ENCODE measurements at regions not wholly inside any gene's neighbourhood (a gene's known extent, or its start where the extent isn't known, plus 50 kb on each side); places are given as distances from the start of the nearest gene placed in this dataset.

GRCh38 chr12:34097213-34097612 lies 74.9 kb downstream of the ALG10 start:
- TF ChIP-seq, protein P1, sequence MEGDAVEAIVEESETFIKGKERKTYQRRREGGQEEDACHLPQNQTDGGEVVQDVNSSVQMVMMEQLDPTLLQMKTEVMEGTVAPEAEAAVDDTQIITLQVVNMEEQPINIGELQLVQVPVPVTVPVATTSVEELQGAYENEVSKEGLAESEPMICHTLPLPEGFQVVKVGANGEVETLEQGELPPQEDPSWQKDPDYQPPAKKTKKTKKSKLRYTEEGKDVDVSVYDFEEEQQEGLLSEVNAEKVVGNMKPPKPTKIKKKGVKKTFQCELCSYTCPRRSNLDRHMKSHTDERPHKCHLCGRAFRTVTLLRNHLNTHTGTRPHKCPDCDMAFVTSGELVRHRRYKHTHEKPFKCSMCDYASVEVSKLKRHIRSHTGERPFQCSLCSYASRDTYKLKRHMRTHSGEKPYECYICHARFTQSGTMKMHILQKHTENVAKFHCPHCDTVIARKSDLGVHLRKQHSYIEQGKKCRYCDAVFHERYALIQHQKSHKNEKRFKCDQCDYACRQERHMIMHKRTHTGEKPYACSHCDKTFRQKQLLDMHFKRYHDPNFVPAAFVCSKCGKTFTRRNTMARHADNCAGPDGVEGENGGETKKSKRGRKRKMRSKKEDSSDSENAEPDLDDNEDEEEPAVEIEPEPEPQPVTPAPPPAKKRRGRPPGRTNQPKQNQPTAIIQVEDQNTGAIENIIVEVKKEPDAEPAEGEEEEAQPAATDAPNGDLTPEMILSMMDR (IDR thresholded peaks at IDR 0.05), result no peak
- Histone ChIP-seq H3K4me1 (no peaks in the 10 kb centered on the region), H3K4me3 (no peak overlapping the region), H3K27me3 (ENCODE audit: low read depth) (no peaks in the 10 kb centered on the region), H3K36me3 (no peaks in the 10 kb centered on the region), H3K27ac (no peak overlapping the region), H3K9me3 (no peaks in the 10 kb centered on the region)
- no peak for ATAC-seq
- DNase-seq, result no peak
- intact Hi-C loops (cut with DNase I), result no loop called here

DNA sequence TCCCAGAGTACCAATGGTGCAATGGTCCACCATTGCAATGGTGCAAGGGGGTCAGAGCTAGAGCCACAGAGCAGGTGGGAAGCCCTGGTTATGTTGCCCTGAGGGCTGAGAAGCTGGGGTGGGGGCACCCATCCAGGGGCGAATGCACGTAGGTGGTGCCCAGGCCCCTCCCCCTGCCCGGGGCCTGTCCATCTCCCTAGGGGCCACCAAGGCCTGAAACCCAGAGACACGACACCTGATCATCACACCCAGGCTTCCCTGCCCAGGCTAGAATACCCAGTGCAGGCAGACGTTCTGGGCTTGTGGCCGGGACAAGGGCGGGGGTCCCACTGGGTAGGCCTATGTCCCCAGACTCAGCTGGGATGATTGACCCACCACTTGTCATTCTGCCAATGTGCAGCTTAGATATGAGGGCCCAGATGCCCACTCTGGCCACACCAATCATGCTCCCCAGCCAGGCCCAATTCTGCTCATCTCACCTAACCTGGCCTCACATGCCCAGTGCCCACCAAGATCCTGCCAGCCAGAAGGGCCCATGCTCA lies 83.2 kb downstream of the ALG10 start:
- H3K27me3 ChIP-seq (ENCODE audit: low read depth), result peaks cover 34% of the 10 kb centered on the region
- TF ChIP-seq, protein P1 (IDR thresholded peaks at IDR 0.05), result no peak
- H3K4me1 ChIP-seq, result no peaks in the 10 kb centered on the region
- intact Hi-C loops (cut with DNase I), result no loop called here
- no peak overlapping the region for H3K27ac ChIP-seq
- no peaks in the 10 kb centered on the region for H3K9me3 ChIP-seq
- peak in 1 of 2 donors; percentile 11 for ATAC-seq
- no peak for DNase-seq
- H3K36me3 ChIP-seq, result no peaks in the 10 kb centered on the region
- H3K4me3 ChIP-seq, result no peak overlapping the region

DNA sequence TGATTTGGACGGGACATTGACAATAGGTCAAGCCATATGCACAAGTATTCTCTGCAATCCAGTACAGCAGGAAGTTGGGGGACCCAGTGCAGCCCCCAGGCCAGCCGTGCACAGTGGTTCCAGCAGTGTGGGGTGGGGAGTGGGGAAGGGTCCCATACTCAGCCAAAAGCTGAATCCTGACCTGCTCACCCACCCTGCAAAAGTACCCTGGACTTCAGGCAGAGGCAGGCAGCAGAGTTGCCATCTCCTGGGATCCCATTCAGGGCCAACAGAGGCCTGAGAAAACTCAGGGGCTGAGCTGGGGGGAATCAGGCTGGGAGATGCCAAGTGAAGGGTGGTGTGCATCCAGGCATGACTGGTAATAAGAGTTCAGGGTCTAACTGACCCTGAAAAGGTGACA lies 83.9 kb downstream of the ALG10 start:
- no peaks in the 10 kb centered on the region for H3K4me1 ChIP-seq
- H3K4me3 ChIP-seq, result no peak overlapping the region
- H3K27me3 ChIP-seq (ENCODE audit: low read depth), result peaks cover 34% of the 10 kb centered on the region
- TF ChIP-seq, protein P1 (IDR thresholded peaks at IDR 0.05), result no peak
- no peak overlapping the region for H3K27ac ChIP-seq
- ATAC-seq (peak in 1 of 2 donors; percentile 31), DNase-seq (no peak)
- H3K36me3 ChIP-seq, result no peaks in the 10 kb centered on the region
- no peaks in the 10 kb centered on the region for H3K9me3 ChIP-seq
- intact Hi-C loops (cut with DNase I), result no loop called here

DNA sequence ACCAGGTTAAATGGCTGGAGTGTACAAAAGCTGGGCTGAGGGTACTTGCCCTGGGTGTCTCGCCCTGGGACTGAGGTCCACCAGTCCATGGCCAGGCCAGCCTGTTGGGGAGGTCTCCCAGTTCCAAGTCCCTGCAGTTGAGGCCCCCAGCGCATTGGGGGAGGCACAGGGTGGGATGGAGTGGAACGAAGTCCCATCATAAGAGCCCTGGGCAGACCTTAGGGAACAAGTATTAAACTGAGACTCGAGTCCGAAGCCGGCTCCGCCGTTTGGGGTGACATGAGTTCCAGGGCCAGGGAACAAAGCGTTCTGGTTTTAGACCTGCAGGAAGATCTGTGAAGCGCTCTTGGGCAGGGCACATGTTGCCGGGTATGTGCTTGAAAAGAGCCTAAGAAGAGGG lies 84.7 kb downstream of the ALG10 start:
- H3K27ac ChIP-seq, result no peak overlapping the region
- peaks cover 34% of the 10 kb centered on the region for H3K27me3 ChIP-seq (ENCODE audit: low read depth)
- no peaks in the 10 kb centered on the region for H3K9me3 ChIP-seq
- no peaks in the 10 kb centered on the region for H3K4me1 ChIP-seq
- no peak for ATAC-seq
- intact Hi-C loops (cut with DNase I), result no loop called here
- TF ChIP-seq, protein P1 (IDR thresholded peaks at IDR 0.05), result no peak
- H3K36me3 ChIP-seq, result no peaks in the 10 kb centered on the region
- H3K4me3 ChIP-seq, result no peak overlapping the region
- DNase-seq, result no peak

DNA sequence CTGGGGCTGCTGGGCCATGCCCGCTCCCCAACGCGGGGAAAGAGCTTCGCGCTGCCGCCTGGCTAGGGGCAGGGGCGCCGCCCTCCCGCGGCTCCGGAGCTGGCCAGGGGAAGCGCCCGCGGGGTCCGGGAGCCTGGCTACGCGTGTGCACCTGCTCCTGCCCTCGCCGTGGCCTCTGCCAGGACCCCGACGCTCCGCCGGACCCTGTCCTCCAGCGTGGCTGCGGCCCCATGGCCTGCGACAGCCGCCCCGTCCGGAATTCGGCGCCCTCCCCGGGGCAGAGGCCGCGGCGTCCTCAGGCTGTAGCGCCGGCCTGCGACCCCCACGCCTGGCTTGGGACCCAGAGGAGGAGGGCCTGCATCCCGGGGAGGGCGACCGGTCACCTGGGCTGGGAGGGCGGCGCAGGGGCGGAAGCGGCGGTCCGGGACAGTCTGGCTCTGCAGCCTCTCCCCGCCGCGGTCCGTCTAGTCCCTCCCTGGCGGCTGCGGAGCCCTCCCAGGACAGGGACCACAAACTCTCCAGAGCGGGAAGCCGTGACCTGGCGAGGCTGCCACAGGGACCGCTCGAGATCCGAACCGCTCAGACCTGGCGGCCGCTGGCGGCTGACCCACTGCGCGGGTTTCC lies 85.6 kb downstream of the ALG10 start:
- TF ChIP-seq, protein P1 (IDR thresholded peaks at IDR 0.05), result no peak
- Histone ChIP-seq H3K36me3 (no peaks in the 10 kb centered on the region), H3K27ac (no peak overlapping the region), H3K9me3 (no peaks in the 10 kb centered on the region), H3K27me3 (ENCODE audit: low read depth) (peaks cover 34% of the 10 kb centered on the region), H3K4me1 (no peaks in the 10 kb centered on the region), H3K4me3 (no peak overlapping the region)
- DNase-seq (no peak), ATAC-seq (peak; percentile 18 to 40)
- intact Hi-C loops (cut with DNase I), result no loop called here
